HG02943 (cell line): ENCODE measurements at regions not wholly inside any gene's neighbourhood (a gene's known extent, or its start where the extent isn't known, plus 50 kb on each side); places are given as distances from the start of the nearest gene placed in this dataset.
"Not testable (repeated sequence)": the region's sequence is repeated elsewhere in the genome, so short reads cannot be mapped to it uniquely, and the experiment has no call there.

Experiments used
- ATAC-seq: cut with Tn5 transposase; IDR thresholded peaks from one replicate; pipeline ENCODE4 v1.9.1; 2021; ENCODE audit warnings: mild to moderate bottlenecking, low read depth, moderate library complexity; ENCODE audit not compliant: unreplicated experiment

- no peak for ATAC-seq
Observed at GRCh38 chr16:61030616-61031015, 1005.6 kb downstream of the CDH8 start.

DNA sequence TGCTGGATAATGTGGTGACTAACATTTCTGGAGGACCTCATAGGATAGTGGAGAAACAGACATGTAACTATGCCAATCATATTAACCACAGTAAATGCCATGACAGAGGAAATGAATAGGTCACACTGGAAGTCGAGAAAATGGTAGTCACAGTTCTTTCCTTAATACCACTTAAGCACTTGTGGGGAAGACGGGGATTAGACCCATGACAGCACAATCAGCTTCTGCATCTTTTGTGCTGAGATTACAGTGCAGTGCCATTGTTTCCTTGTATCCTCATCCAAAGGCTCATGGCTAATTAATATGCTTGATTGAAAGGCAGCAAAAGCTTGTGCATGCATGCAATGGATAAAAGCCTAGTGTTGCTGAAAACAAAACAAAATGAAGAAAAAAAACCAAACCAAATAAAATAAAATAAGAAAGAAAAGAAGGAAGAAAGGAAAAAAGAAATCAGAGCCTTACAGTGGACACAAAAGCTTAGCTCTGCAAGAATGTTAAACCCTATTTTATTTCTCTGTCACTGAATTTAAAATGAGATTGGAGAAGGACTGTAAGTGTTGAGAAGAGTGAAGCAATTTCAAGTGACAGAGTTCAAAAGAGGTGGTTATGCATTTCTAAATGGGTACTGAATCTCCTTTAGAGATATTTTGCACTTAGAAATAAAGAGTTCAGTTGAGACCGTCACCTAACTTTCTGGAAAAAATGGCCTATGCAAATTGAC is 1011.9 kb downstream of the CDH8 start:
- ATAC-seq: no peak

DNA sequence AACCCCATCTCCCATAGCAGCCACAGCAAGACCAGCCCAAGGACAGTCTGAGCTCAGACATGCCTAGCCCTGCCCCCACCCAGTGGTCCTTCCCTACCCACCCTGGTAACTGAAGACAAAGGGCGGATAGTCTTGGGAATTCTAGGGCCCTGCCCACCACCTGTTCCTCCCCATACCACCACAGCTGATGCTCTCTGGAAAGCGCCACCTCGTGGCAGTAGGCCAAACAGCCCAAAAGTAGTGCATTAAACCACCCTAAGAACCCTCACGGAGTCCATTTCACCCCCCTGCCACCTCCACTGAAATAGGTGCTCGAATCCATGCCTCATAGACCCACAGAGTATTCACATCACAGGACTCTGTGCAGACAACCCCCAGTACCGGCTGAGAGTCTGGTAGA is 1021.4 kb downstream of the CDH8 start:
- no peak for ATAC-seq

DNA sequence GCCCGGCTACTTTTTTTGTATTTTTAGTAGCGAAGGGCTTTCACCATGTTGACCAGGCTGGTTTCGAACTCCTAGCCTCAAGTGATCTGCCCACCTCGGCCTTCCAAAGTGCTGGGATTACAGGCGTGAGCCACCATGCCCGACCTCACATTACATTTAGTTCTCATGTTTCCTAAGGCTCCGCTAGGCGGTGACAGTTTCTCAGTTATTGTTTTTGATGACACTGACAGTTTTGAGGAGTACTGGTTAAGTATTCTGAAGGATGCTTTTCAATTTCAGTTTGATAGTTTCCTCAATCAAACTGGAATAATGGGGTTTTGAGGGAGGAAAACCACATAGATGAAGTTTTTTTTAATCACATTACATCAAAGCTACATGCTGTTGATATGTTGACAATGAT is 1028.5 kb downstream of the CDH8 start:
- no peak for ATAC-seq

DNA sequence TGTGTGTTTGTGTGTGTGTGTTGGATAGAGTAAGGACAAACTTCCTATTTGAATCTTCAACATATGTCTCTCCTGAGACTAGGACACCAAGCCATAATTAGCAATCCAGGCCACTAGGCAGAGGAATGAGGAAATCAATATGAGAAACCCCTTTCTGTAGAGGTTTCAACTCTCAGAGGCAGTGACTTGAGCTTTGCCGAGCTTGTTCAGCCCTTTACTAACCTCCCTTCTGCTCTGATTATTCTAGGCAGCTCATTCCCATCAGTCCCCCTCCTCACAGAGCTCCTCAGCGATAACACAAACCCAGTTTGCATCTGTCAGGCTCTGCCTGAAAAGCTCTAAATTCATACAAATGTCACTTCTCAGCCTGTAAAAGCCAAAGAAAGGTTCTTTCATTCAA is 1030.3 kb downstream of the CDH8 start:
- no peak for ATAC-seq

DNA sequence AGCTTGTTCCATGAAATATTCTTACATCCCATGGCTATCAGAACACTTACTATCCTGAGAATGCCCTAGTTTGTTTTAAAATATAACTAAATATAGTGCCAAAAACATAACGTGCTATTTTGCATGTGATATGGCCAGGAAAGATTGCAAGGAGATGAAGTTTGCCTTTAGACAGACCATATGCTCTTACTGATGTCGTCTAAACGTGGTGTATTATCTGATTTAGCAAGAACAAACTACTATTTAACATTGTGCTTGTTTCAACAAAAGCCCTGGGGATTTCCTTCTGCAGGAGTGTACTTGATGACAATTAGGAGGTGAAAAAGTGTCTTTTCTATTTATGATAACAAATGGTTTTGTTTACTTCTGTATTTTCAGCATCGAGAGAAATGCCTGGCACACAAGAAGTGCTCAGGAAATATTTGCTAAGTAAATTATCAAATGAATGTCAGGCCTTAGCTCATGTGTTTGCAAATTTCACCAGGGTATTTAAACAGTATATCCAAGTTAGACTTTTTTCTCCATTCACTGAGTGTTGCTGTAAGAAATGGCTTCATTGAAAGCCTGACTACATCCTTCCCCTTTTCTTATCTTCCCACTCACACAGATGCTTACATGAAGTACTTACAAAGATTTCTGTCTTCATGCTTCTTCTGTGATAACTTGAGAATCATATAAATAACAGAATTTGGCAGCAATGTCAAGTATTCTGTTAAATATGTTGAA is 1033.6 kb downstream of the CDH8 start:
- ATAC-seq: no peak

GRCh38 chr16:60991886-60992285 is 1044.4 kb downstream of the CDH8 start:
- ATAC-seq: no peak

GRCh38 chr16:60989592-60989991 is 1046.6 kb downstream of the CDH8 start:
- ATAC-seq: no peak

DNA sequence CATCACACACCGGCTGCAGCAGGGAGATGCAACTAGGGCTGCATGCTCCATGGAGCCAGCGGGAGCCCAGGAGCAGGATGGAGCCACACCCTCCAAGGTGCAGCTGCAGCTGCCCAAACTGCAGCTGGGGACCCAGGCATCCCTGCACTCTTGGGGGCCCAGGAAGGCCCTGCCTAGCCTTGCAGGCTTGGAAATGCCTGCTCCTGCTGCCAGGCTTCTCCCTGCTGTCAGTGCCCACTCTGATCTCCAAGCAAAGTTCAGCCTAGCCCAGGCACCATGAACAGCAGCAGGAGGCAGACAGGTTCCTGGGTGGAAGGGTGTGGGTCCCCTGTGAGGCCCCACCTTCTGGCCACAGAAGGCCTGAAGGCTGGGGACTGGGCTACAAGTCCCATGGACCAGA is 1057.1 kb downstream of the CDH8 start:
- no peak for ATAC-seq

DNA sequence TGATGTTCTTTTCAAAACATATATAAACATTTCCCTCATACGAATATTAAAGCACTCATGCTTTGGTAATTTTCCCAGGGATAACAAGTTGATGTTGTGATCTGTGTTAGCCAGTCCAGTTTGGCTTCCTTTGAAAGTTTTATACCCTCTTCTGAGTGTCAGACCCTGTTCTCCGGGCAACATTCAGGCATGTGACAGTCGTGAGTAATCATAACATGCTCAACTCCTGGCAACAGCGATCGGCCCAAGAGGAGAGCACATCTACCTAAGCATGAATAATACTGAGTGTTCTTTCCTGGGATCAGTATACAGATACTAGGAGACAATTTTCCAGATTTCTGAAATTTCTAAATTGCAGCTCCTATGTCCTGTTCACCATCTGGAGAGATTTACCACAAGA is 1086.4 kb downstream of the CDH8 start:
- ATAC-seq: no peak

GRCh38 chr16:60945225-60945624 is 1091.0 kb downstream of the CDH8 start:
- no peak for ATAC-seq

DNA sequence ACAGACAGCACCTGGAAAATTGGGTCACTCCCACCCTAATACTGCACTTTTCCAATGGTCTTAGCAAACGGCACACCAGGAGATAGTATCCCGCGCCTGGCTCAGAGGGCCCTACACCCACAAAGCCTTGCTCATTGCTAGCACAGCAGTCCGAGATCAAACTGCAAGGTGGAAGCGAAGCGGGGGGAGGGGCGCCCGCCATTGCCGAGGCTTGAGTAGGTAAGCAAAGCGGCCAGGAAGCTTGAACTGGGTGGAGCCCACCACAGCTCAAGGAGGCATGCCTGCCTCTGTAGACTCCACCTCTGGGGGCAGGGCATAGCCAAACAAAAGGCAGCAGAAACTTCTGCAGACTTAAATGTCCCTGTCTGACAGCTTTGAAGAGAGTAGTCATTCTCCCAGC is 1100.0 kb downstream of the CDH8 start:
- not testable (repeated sequence) for ATAC-seq

DNA sequence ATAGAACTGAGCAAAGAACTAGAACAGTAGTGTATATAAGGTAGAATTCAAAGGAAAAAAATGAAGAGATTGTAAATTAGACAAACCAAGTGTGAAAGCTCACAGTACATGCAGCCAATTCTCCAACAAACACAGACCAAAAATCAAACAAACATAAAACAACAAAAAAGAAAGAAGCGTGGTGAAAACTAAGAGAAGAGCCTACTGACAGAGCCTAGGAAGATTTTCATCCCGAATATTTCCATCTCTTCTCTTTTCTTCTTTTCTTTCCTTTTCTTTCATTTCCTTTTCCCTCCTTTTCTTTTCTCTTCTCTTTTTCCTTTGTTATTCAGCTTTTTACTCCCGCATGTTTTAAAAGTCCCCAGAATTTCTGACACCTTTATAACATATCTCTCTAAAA is 1103.6 kb downstream of the CDH8 start:
- no peak for ATAC-seq

- ATAC-seq: no peak
Observed at GRCh38 chr16:60930291-60930690, 1105.9 kb downstream of the CDH8 start.

DNA sequence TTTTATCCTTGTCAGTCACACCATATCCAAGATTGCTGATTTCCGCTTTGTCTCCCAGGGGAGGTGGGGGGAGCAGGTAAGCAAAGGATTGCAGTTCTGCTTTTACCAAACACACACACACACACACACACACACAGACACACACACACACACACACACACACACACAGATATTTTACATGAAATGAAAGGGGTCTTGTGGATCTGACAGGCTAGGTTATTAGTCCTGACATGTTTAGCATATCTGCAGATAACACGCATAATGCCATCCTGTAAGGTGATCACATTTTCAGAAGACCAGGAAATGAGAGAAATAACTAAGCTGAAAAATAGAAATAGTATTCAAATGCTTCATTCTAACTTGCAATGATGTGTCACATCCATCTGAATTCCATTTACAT is 1113.3 kb downstream of the CDH8 start:
- no peak for ATAC-seq

GRCh38 chr16:60914334-60914733 is 1121.9 kb downstream of the CDH8 start:
- no peak for ATAC-seq

GRCh38 chr16:60907645-60908044 is 1128.6 kb downstream of the CDH8 start:
- ATAC-seq: no peak

DNA sequence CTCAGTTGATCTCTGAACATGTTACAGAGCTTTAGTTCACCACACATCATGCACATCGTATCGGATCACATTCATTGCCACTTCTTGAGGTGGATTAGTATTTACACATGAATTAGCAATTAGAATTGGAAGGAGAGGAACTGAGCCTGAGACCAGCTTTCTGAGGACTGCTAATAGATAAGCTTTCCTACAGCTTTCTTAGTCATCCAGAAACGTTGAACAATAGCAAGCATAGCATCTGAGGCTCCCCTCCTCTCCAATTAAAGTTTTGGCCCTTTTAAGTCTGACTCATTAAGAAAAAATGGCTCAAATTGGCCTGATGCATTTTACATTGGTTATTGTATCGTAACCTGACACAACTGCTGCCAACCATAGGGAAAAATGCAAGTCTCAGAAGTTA is 1130.4 kb downstream of the CDH8 start:
- no peak for ATAC-seq

DNA sequence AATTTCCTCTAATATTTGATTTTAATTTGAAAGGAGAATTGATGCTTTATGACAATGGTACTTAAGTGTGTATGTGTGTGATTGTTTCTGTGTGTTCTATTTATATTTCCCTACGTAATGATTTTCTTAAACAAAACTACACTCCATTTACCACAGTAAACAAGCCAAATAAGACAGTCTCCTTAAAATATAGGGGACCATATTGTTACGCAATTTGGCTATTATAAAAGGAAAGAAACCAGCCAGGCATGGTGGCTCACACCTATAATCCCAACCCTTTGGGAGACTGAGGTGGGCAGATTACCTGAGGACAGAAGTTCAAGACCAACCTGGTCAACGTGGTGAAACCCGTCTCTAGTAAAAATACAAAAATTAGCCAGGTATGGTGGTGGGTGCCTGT is 1134.1 kb downstream of the CDH8 start:
- no peak for ATAC-seq

DNA sequence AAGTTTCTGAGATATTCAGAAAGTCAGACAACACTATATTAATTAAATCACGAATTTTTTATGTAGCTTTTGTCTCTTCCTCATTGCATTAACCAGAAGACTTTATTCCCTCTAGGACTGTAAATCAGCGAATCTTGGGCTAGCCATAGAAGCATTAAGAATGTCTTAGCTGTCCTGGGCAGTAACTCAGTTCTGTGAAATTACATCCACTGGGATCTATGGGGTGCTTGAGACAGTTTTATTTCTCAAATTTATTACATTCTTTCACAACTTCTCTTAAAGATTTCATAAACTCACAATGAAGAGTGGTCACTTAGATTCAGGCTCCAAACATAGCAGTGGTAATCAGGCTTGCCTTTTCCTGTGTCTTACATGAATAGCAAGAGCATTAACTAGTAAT is 1153.4 kb downstream of the CDH8 start:
- no peak for ATAC-seq

DNA sequence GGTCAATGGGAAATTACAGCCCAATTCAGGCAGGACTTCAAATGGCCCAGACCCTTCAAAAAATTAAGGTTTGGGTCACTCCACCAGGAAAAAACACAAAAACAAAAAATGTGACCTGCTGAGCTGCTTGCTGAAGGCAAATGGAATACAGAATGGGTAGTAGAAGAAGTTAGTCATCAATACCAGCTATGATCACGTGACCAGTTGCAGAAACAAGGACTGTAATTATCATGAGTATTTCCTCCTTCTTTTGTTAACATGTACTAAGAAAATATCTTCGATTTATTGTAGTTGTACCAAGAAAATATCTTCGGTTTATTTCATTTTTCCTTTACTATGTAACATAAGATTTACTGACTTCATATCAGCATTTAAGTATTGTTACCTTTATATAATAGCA is 1183.6 kb downstream of the CDH8 start:
- no peak for ATAC-seq

DNA sequence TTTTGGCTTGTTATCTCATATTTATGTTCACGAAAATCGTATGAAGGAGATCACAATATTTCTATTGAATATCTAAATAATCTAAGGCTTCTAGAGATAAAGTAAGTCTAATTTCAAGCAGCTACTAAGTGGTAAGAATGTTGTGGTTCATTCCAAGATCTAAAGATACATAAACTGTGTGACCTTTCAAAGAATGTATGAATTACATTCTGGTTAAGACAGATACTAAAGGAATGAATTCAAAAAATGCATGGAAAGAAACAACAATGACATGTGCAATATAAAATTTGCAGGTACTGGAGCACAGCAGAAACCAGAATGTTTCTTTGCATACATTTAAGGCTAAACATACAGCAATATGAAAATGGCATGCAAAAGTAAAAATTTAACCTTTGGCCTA is 1214.6 kb downstream of the CDH8 start:
- ATAC-seq: no peak
